ENCODE measurements at regions not wholly inside any gene's neighbourhood (a gene's known extent, or its start where the extent isn't known, plus 50 kb on each side); places are given as distances from the start of the nearest gene placed in this dataset.

GRCh38 chr5:17796142-17796541, 161.9 kb downstream of the TAF11L14 start:
- TF ChIP-seq CTCF (conservative IDR thresholded peaks at IDR 0.05; ENCODE audit: low read depth in 2 of 2) (no peak), EZH2phosphoT487 (IDR thresholded peaks at IDR 0.05; ENCODE audit: unreplicated experiment) (no peak), ZNF331 (CRISPR knock-in tag; IDR thresholded peaks at IDR 0.05; ENCODE audit: low read depth) (no peak), POLR2AphosphoS5 (IDR thresholded peaks at IDR 0.05; ENCODE audit: low read depth) (no peak), EZH2 (IDR thresholded peaks at IDR 0.05; ENCODE audit: low read depth, unreplicated experiment) (no peak), CREB1 (CRISPR knock-in tag; IDR thresholded peaks at IDR 0.05; ENCODE audit: low read depth) (no peak), JUNB (IDR thresholded peaks at IDR 0.05; ENCODE audit: unreplicated experiment) (no peak), ETS1 (IDR thresholded peaks at IDR 0.05) (no peak), NANOG (IDR thresholded peaks at IDR 0.05; ENCODE audit: borderline replicate concordance) (no peak)
- TF ChIP-seq, protein P1, sequence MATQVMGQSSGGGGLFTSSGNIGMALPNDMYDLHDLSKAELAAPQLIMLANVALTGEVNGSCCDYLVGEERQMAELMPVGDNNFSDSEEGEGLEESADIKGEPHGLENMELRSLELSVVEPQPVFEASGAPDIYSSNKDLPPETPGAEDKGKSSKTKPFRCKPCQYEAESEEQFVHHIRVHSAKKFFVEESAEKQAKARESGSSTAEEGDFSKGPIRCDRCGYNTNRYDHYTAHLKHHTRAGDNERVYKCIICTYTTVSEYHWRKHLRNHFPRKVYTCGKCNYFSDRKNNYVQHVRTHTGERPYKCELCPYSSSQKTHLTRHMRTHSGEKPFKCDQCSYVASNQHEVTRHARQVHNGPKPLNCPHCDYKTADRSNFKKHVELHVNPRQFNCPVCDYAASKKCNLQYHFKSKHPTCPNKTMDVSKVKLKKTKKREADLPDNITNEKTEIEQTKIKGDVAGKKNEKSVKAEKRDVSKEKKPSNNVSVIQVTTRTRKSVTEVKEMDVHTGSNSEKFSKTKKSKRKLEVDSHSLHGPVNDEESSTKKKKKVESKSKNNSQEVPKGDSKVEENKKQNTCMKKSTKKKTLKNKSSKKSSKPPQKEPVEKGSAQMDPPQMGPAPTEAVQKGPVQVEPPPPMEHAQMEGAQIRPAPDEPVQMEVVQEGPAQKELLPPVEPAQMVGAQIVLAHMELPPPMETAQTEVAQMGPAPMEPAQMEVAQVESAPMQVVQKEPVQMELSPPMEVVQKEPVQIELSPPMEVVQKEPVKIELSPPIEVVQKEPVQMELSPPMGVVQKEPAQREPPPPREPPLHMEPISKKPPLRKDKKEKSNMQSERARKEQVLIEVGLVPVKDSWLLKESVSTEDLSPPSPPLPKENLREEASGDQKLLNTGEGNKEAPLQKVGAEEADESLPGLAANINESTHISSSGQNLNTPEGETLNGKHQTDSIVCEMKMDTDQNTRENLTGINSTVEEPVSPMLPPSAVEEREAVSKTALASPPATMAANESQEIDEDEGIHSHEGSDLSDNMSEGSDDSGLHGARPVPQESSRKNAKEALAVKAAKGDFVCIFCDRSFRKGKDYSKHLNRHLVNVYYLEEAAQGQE (IDR thresholded peaks at IDR 0.05; ENCODE audit: unreplicated experiment), result no peak
